Keratinocyte (primary cell): ENCODE measurements at regions not wholly inside any gene's neighbourhood (a gene's known extent, or its start where the extent isn't known, plus 50 kb on each side); places are given as distances from the start of the nearest gene placed in this dataset.

Experiments used
- CTCF ChIP-seq, 3 experiments: IDR thresholded peaks in 1 of 3; conservative IDR thresholded peaks in 1 of 3; optimal IDR thresholded peaks in 1 of 3; 2 replicates in 2 of 3; 3 replicates in 1 of 3; pipeline versions ENCODE3 to v1.5.1; 2011; ENCODE audit warnings: low read length in 3 of 3, mild to moderate bottlenecking in 3 of 3, moderate library complexity in 2 of 3, control low read depth in 1 of 3, inconsistent platforms in 1 of 3; ENCODE audit not compliant: insufficient read depth in 2 of 3; ENCODE audit errors: extremely low read depth in 1 of 3
- EZH2 ChIP-seq: IDR thresholded peaks from one replicate; pipeline ENCODE4 v1.6.1; 2012; ENCODE audit warnings: inconsistent platforms, mild to moderate bottlenecking, low read length, moderate library complexity

GRCh38 chr1:147851149-147851548, 51.4 kb upstream of the GJA8 start:
- no peak for TF ChIP-seq EZH2
- TF ChIP-seq CTCF (optimal IDR thresholded peaks at IDR 0.05 in 1 of 3, IDR thresholded peaks at IDR 0.05 in 1 of 3, conservative IDR thresholded peaks at IDR 0.05 in 1 of 3; ENCODE audit: extremely low read depth in 1 of 3, insufficient read depth in 2 of 3, low read length in 3 of 3) = no peak
